GM19238 (cell line): ENCODE measurements at regions not wholly inside any gene's neighbourhood (a gene's known extent, or its start where the extent isn't known, plus 50 kb on each side); places are given as distances from the start of the nearest gene placed in this dataset.
"Not testable (repeated sequence)": the region's sequence is repeated elsewhere in the genome, so short reads cannot be mapped to it uniquely, and the experiment has no call there.

ENCODE experiments used
- DNase-seq: peaks from one replicate; pipeline ENCODE4 v3.0.0; 2011; ENCODE audit warnings: low spot score; ENCODE audit not compliant: insufficient read length

DNA sequence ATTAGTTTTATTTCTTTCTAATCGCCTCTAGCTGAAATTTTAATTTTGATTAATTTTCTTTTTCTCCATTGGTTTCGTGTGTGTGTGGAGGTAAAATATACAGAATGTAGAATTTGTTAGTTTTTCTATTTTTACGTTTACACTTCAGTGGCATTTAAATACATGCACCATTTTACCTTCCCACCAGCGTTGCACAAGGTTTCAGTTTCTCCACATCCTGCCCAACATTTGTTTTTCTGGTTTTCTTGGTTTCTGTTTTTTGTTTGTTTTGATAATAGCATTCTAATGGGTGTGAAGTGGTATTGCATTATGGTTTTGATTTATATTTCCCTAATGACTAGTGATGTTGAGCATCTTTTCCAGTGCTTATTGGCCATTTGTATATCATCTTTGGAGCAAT is 871.4 kb upstream of the DEFB115 start:
- not testable (repeated sequence) for DNase-seq

DNA sequence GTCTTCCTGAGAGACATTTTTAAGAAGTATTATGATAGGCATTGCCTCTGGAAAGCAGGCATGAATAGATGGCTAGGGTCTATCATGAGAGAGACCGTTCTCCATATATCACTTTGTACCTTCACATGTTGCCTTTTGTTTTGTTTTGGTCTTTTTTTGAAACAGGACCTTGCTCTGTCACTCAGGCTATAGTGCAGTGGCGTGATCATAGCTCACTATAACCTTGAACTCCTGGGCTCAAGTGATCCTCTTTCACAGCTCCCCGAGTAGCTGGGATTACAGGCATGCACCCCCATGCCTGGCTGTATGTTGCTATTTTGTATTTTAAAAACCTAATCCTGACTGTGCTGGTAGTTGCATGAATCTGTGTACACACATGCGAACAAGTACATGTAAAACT is 869.6 kb upstream of the DEFB115 start:
- DNase-seq = not testable (repeated sequence)

DNA sequence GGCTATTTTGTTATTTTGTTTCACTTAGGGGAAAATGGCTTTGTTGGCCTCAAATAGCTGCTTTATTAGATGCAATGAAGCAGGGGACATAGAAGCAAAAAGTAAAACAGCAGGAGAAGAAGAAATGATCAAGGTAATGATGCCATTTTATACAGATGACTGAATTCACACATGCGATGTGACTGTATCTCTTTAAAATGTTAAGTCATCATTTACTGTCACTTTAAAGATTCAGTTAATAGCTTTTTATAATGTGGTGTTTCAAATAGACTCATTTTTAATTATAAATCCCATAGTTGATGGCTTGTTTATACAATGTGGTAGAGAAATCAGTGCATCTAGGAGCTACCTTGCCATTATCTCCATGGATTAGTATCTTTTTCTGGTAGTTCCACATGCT is 863.9 kb upstream of the DEFB115 start:
- DNase-seq = not testable (repeated sequence)

DNA sequence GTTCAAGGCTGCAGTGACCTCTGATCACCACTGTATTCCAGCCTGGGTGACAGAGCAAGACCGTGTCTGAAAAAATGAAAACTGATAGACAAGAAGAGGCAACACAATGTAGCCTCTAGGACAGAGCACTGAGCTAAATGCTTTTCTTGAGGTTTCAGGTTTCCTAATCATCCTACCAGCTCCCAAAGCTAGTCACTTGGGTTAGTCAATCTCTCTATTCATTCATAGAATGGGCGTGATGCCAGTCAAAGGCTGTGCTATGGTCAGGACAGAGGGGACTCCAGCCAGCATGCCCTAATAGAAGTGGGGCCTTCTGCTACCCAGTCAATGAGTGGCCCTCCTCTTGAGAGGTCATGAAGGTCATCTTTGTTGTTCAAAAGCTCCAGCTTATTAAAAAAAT is 860.4 kb upstream of the DEFB115 start:
- not testable (repeated sequence) for DNase-seq

DNA sequence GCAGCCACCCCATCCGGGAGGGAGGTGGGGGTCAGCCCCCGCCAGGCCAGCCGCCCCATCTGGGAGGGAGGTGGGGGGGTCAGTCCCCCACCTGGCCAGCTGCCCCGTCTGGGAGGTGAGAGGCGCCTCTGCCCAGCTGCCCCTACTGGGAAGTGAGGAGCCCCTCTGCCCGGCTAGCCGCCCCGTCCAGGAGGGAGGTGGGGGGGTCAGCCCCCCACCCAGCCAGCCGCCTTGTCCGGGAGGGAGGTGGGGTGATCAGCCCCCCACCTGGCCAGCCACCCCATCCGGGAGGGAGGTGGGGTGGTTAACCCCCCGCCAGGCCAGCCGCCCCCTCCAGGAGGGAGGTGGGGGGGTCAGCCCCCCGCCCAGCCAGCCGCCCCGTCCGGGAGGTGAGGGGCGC is 852.4 kb upstream of the DEFB115 start:
- DNase-seq = not testable (repeated sequence)

DNA sequence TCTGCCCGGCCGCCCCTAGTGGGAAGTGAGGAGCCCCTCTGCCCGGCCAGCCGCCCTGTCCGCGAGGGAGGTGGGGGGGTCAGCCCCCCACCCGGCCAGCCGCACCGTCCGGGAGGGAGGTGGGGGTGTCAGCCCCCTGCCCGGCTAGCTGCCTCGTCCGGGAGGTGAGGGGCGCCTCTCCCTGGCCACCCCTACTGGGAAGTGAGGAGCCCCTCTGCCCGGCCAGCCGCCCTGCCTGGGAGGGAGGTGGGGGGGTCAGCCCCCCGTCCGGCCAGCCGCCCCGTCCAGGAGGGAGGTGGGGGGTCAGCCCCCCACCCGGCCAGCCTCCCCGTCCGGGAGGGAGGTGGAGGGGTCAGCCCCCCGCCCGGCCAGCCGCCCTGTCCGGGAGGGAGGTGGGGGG is 851.9 kb upstream of the DEFB115 start:
- not testable (repeated sequence) for DNase-seq

DNA sequence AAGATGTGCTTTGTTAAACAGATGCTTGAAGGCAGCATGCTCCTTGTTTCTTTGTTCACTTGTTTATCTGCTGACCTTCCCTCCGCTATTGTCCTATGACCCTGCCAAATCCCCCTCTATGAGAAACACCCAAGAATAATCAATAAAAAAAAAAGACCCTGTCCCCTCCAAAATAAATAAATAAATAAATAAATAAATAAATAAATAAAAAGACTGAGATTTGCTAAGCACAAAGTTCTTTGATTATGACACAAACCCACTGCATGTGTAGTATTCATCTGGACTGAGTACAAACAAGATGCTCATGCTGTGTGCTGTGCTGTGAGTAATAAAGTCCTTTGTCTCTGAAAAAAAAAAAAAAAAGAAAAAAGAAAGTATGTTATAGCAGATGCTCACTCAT is 851.1 kb upstream of the DEFB115 start:
- DNase-seq = not testable (repeated sequence)

DNA sequence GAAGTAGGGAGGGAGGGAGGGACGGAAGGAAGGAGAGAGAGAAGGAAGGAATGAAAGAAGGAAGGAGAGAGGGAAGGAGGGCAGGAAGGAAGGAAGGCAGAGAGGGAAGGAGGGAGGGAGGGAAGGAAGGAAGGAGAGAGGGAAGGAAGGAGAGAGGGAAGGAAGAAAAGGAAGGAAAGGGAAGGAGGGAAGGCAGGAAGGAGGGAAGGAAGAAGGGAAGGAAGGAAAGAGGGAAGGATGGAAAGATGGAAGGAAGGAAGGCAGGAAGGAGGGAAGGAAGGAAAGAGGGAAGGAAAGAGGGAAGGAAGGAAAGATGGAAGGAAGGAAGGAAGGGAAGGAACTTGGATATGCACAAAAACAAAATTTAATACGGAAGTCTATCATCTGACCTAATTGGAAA is 844.5 kb upstream of the DEFB115 start:
- no peak for DNase-seq

DNA sequence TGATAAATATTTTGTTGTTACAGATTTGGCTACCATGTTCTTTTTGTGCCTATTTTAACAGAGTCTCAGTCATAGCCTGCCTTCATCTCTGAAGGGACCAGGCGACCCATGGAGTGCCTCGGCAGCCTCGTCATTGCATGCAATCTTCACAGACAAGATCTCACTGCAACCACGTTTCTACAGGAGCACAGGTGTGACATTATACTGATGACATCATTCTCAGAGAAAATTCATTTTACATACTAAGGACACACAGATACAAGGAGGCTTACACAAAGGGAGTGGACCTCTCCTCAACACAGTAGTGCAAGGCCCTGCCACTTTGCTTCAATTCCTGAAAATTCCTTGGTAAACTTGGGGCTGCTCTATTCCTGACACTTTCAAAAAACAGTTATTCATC is 840.1 kb upstream of the DEFB115 start:
- DNase-seq = not testable (repeated sequence)

DNA sequence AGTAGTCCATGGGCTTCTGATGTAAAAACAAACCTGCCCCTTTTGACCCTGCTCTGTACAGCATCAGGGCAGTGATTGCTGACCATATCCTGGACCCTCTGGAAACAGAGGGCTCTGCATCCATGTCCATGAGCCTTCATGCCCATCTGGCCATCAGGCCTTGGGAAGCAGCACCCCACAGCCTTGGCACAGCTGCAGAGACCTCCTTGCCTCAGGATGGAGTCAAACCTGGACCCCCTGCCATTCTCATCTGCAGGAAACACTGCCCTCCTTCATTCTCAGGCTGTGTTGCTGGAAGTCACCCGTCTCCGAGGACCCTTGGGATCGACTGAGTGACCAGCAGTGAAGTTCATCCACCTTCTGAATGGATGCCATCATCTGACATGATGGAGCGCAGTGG is 839.1 kb upstream of the DEFB115 start:
- DNase-seq = not testable (repeated sequence)

DNA sequence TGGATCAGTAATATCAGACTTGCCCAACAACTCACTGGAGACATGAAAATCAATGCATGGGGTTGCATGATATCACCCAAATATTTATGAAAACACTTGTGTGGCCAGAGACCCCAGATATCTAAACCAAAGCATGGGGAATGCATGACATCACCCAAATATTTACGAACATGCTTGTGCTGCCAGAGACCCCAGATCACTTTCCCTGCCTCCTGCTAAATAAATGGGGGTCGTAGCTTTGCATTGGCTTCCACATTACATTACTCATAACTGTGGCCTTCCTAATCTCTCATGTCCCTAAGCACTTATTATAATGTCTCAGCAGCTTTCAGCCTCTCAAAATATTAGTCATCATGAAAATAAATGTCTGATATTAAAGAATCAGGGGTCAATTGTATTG is 838.0 kb upstream of the DEFB115 start:
- DNase-seq = no peak

DNA sequence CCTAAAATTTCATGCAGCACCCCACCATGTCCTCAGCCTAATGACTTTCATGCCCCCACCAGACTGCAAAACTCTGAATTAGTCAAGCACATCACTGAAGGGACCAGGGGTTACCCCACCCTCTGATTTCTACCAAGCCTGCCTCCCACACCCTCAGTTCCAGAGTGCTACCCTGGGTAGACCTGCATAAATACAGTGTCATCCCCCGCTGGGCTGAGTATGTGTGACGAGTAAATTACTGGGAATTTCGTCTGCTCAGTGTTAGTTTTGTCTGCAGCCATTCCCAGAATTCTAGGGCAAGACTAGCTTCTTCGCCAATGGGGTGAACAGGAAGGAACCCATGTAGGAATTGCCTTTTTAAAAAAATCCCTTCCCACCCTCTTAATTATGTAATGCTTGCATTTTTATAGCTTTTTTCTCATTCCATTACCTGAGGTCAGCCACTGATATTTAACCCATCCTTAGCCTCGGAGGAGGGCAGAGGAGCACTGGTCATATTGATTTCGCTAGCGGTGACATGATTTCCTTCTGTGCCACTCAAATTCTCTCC is 837.5 kb upstream of the DEFB115 start:
- DNase-seq = not testable (repeated sequence)
